Liver (tissue), 3 donors: ENCODE measurements at regions not wholly inside any gene's neighbourhood (a gene's known extent, or its start where the extent isn't known, plus 50 kb on each side); places are given as distances from the start of the nearest gene placed in this dataset.

Experiments
- EGR1 ChIP-seq, 2 donors: IDR thresholded peaks; 2 replicates each; pipeline ENCODE4 v1.6.1; 2016 to 2018; ENCODE audit warnings: antibody characterized with exemption in 2 of 2, low read depth in 2 of 2
- FOXA1 ChIP-seq: IDR thresholded peaks from 2 replicates; pipeline ENCODE4 v1.6.1; 2016; ENCODE audit warnings: antibody characterized with exemption
- GABPA ChIP-seq, 2 donors: IDR thresholded peaks in 1 of 2; conservative IDR thresholded peaks in 1 of 2; 2 replicates each; pipeline ENCODE4 v1.6.1; 2016; ENCODE audit warnings: antibody characterized with exemption in 2 of 2, mild to moderate bottlenecking in 1 of 2, moderate library complexity in 1 of 2
- JUND ChIP-seq, 2 donors: IDR thresholded peaks; 2 replicates each; pipeline ENCODE4 v1.6.1; 2016; ENCODE audit warnings: antibody characterized with exemption in 2 of 2
- MAX ChIP-seq: IDR thresholded peaks from 2 replicates; pipeline ENCODE4 v1.6.1; 2016; ENCODE audit warnings: antibody characterized with exemption
- RAD21 ChIP-seq, 2 donors: IDR thresholded peaks; 2 replicates each; pipeline ENCODE4 v1.6.1; 2016; ENCODE audit warnings: antibody characterized with exemption in 2 of 2, mild to moderate bottlenecking in 2 of 2
- REST ChIP-seq: IDR thresholded peaks from 2 replicates; pipeline ENCODE4 v1.6.1; 2016; ENCODE audit warnings: antibody characterized with exemption, mild to moderate bottlenecking
- RXRA ChIP-seq, 2 donors: IDR thresholded peaks; 2 replicates each; pipeline ENCODE4 v1.6.1; 2017 to 2018; ENCODE audit warnings: antibody characterized with exemption in 2 of 2, mild to moderate bottlenecking in 1 of 2
- SP1 ChIP-seq: IDR thresholded peaks from 2 replicates; pipeline ENCODE4 v1.6.1; 2018; ENCODE audit warnings: antibody characterized with exemption, mild to moderate bottlenecking
- TAF1 ChIP-seq: conservative IDR thresholded peaks from 2 replicates; pipeline ENCODE4 v1.6.1; 2016; ENCODE audit warnings: antibody characterized with exemption, mild to moderate bottlenecking
- YY1 ChIP-seq: IDR thresholded peaks from 2 replicates; pipeline ENCODE4 v1.6.1; 2016; ENCODE audit warnings: antibody characterized with exemption, mild to moderate bottlenecking
- TF ChIP-seq, protein P1 (sequence below): IDR thresholded peaks from 2 replicates; pipeline ENCODE4 v1.6.1; 2016; ENCODE audit warnings: antibody characterized with exemption
- TF ChIP-seq, protein P2 (sequence below): fragments of 150-350 bp; IDR thresholded peaks from 2 replicates; pipeline ENCODE4 v1.5.1; 2017; ENCODE audit warnings: improper control_type of control experiment, low read depth, low read length; ENCODE audit not compliant: missing input control
- donor health status: healthy.
- donor health status: healthy.

GRCh38 chr3:162218479-162218878 lies 721.9 kb downstream of the OTOL1 start:
- TF ChIP-seq JUND (IDR thresholded peaks at IDR 0.05) = no peak
- TF ChIP-seq RAD21 (IDR thresholded peaks at IDR 0.05) = no peak
- no peak for TF ChIP-seq REST
- TF ChIP-seq, protein P1, sequence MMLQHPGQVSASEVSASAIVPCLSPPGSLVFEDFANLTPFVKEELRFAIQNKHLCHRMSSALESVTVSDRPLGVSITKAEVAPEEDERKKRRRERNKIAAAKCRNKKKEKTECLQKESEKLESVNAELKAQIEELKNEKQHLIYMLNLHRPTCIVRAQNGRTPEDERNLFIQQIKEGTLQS = no peak
- TF ChIP-seq, protein P2, sequence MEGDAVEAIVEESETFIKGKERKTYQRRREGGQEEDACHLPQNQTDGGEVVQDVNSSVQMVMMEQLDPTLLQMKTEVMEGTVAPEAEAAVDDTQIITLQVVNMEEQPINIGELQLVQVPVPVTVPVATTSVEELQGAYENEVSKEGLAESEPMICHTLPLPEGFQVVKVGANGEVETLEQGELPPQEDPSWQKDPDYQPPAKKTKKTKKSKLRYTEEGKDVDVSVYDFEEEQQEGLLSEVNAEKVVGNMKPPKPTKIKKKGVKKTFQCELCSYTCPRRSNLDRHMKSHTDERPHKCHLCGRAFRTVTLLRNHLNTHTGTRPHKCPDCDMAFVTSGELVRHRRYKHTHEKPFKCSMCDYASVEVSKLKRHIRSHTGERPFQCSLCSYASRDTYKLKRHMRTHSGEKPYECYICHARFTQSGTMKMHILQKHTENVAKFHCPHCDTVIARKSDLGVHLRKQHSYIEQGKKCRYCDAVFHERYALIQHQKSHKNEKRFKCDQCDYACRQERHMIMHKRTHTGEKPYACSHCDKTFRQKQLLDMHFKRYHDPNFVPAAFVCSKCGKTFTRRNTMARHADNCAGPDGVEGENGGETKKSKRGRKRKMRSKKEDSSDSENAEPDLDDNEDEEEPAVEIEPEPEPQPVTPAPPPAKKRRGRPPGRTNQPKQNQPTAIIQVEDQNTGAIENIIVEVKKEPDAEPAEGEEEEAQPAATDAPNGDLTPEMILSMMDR = no peak
- no peak for TF ChIP-seq MAX
- no peak for TF ChIP-seq RXRA (IDR thresholded peaks at IDR 0.05)
- TF ChIP-seq YY1 = no peak
- TF ChIP-seq FOXA1 = no peak
- TF ChIP-seq EGR1 (IDR thresholded peaks at IDR 0.05; ENCODE audit: low read depth in 2 of 2) = no peak
- TF ChIP-seq GABPA (IDR thresholded peaks at IDR 0.05 in 1 of 2, conservative IDR thresholded peaks at IDR 0.05 in 1 of 2) = no peak
- no peak for TF ChIP-seq SP1
- no peak for TF ChIP-seq TAF1
